Fibroblast of lung (primary cell): ENCODE measurements at regions not wholly inside any gene's neighbourhood (a gene's known extent, or its start where the extent isn't known, plus 50 kb on each side); places are given as distances from the start of the nearest gene placed in this dataset.

Source experiments
- EZH2 ChIP-seq: IDR thresholded peaks from 2 replicates; pipeline ENCODE4 v1.5.1; 2012; ENCODE audit warnings: low read length, control low read depth, mild to moderate bottlenecking; ENCODE audit errors: missing control alignments
- TF ChIP-seq, protein P1 (sequence below), 2 donors: IDR thresholded peaks in 1 of 2; conservative IDR thresholded peaks in 1 of 2; 1 replicate in 1 of 2; 2 replicates in 1 of 2; pipeline ENCODE4 v1.5.1; 2011 to 2012; ENCODE audit warnings: low read length in 2 of 2, control low read depth in 1 of 2, inconsistent platforms in 1 of 2, low read depth in 1 of 2, mild to moderate bottlenecking in 1 of 2

GRCh38 chr11:128180441-128181087 is 406.8 kb downstream of the ETS1 start:
- TF ChIP-seq, protein P1, sequence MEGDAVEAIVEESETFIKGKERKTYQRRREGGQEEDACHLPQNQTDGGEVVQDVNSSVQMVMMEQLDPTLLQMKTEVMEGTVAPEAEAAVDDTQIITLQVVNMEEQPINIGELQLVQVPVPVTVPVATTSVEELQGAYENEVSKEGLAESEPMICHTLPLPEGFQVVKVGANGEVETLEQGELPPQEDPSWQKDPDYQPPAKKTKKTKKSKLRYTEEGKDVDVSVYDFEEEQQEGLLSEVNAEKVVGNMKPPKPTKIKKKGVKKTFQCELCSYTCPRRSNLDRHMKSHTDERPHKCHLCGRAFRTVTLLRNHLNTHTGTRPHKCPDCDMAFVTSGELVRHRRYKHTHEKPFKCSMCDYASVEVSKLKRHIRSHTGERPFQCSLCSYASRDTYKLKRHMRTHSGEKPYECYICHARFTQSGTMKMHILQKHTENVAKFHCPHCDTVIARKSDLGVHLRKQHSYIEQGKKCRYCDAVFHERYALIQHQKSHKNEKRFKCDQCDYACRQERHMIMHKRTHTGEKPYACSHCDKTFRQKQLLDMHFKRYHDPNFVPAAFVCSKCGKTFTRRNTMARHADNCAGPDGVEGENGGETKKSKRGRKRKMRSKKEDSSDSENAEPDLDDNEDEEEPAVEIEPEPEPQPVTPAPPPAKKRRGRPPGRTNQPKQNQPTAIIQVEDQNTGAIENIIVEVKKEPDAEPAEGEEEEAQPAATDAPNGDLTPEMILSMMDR (conservative IDR thresholded peaks at IDR 0.05 in 1 of 2, IDR thresholded peaks at IDR 0.05 in 1 of 2; ENCODE audit: low read depth in 1 of 2, low read length in 2 of 2) = no peak
- TF ChIP-seq EZH2 = no peak
